ENCODE measurements at regions not wholly inside any gene's neighbourhood (a gene's known extent, or its start where the extent isn't known, plus 50 kb on each side); places are given as distances from the start of the nearest gene placed in this dataset.

- TF ChIP-seq CTCF (IDR thresholded peaks at IDR 0.05) (no peak), POLR2A (IDR thresholded peaks at IDR 0.05) (no peak)
These were observed 411.4 kb downstream of the CCDC91 start for GRCh38 chr12:28601570-28602058.

Measured in esophagus squamous epithelium (tissue), 4 donors.